ENCODE measurements at regions not wholly inside any gene's neighbourhood (a gene's known extent, or its start where the extent isn't known, plus 50 kb on each side); places are given as distances from the start of the nearest gene placed in this dataset.

- TF ChIP-seq POLR2A (IDR thresholded peaks at IDR 0.05) (no peak), CTCF (IDR thresholded peaks at IDR 0.05) (no peak)
Measured at GRCh38 chr7:54153462-54153861, 388.7 kb upstream of the VSTM2A start.
